Hepatocyte (in vitro differentiated cells): ENCODE measurements at regions not wholly inside any gene's neighbourhood (a gene's known extent, or its start where the extent isn't known, plus 50 kb on each side); places are given as distances from the start of the nearest gene placed in this dataset.

Experiments
- CTCF ChIP-seq: fragments of 200-600 bp; sonication (generic); IDR thresholded peaks from 2 replicates; pipeline ENCODE4 v1.5.1; 2016; ENCODE audit warnings: antibody characterized with exemption, mild to moderate bottlenecking; ENCODE audit not compliant: poor library complexity
- EZH2 ChIP-seq: fragments of 200-600 bp; sonication (generic); IDR thresholded peaks from 2 replicates; pipeline ENCODE4 v1.6.1; 2016; ENCODE audit warnings: antibody characterized with exemption, mild to moderate bottlenecking, borderline replicate concordance
- EZH2phosphoT487 ChIP-seq: fragments of 200-600 bp; sonication (generic); IDR thresholded peaks from one replicate; pipeline ENCODE4 v1.6.1; 2018; ENCODE audit warnings: antibody characterized with exemption, mild to moderate bottlenecking, low read depth, moderate library complexity; ENCODE audit not compliant: unreplicated experiment, severe bottlenecking

DNA sequence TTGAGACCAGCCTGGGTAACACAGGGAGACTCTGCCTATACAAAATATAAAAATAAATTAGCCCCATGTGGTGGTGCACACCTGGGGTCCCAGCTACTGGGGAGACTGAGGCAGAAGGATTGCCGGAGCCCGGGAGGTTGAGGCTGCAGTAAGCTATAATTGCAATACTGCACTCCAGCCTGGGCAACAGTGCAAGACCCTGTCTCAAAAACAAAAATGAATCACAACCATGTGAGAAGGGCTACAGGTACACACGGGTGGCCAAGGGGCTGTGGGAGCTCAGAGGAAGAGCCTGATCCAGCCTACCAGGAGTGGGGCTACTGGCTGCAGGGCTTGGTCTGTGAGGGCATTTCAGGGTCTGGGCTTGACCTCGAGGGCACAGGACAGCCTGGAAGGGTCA lies 55.2 kb upstream of the STXBP1 start:
- TF ChIP-seq CTCF = no peak
- TF ChIP-seq EZH2 = no peak
- TF ChIP-seq EZH2phosphoT487 = no peak
